ENCODE measurements at regions not wholly inside any gene's neighbourhood (a gene's known extent, or its start where the extent isn't known, plus 50 kb on each side); places are given as distances from the start of the nearest gene placed in this dataset.

DNA sequence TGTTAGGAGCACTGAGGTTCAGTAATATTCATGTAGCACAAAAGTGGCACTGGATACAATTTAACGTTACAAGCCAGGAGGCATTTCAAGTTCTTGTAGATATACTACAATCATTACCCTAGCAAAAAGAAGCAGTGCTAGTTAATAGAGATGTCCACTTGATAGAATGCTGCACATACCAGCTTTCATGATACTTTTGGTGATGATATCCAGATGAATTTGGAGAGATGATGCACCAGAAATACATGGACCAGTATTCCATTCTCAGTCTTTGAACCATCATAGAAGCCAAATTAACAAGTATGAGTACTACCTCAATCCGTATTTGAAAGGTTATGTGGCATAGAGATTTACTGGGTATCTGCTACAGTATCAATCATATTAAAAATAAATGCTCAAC lies 421.0 kb upstream of the MAGEB18 start:
- TF ChIP-seq, protein P1, sequence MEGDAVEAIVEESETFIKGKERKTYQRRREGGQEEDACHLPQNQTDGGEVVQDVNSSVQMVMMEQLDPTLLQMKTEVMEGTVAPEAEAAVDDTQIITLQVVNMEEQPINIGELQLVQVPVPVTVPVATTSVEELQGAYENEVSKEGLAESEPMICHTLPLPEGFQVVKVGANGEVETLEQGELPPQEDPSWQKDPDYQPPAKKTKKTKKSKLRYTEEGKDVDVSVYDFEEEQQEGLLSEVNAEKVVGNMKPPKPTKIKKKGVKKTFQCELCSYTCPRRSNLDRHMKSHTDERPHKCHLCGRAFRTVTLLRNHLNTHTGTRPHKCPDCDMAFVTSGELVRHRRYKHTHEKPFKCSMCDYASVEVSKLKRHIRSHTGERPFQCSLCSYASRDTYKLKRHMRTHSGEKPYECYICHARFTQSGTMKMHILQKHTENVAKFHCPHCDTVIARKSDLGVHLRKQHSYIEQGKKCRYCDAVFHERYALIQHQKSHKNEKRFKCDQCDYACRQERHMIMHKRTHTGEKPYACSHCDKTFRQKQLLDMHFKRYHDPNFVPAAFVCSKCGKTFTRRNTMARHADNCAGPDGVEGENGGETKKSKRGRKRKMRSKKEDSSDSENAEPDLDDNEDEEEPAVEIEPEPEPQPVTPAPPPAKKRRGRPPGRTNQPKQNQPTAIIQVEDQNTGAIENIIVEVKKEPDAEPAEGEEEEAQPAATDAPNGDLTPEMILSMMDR (conservative IDR thresholded peaks at IDR 0.05; ENCODE audit: low read length): no peak
- no peak for TF ChIP-seq EZH2phosphoT487 (IDR thresholded peaks at IDR 0.05; ENCODE audit: borderline replicate concordance, low read depth, low read length)
